ENCODE measurements at regions not wholly inside any gene's neighbourhood (a gene's known extent, or its start where the extent isn't known, plus 50 kb on each side); places are given as distances from the start of the nearest gene placed in this dataset.

- Histone ChIP-seq H3K4me1 (replicated peaks in 1 of 2; ENCODE audit: control insufficient read depth in 2 of 2, insufficient read depth in 2 of 2, low read length in 2 of 2) (no peaks in the 10 kb centered on the region), H3K9me1 (ENCODE audit: control insufficient read depth, insufficient read depth, low read length) (no peaks in the 10 kb centered on the region), H3K36me3 (ENCODE audit: control insufficient read depth, insufficient read depth, low read length) (no peaks in the 10 kb centered on the region), H4K20me1 (replicated peaks; ENCODE audit: control insufficient read depth, insufficient read depth, low read length) (no peaks in the 10 kb centered on the region), H3K9ac (ENCODE audit: insufficient read depth in 1 of 2, low read depth in 2 of 2, low read length in 2 of 2) (no peak overlapping the region), H2AFZ (ENCODE audit: low read depth, low read length) (no peak overlapping the region), H3K27me3 (ENCODE audit: control insufficient read depth in 2 of 2, insufficient read depth in 2 of 2, low read length in 2 of 2) (no peaks in the 10 kb centered on the region), H3K4me3 (no peak overlapping the region), H3K79me2 (ENCODE audit: control insufficient read depth, insufficient read depth, low read length) (no peaks in the 10 kb centered on the region), H3K27ac (ENCODE audit: extremely low read depth, low read depth, low read length) (no peak overlapping the region), H3K4me2 (ENCODE audit: insufficient read depth, low read length) (no peak overlapping the region), H3K9me3 (replicated peaks; ENCODE audit: control insufficient read depth, insufficient read depth, low read depth, low read length) (no peaks in the 10 kb centered on the region)
- in situ Hi-C loops (cut with MboI) (no loop called here), intact Hi-C loops (cut with micrococcal nuclease) (no loop called here)
- ATAC-seq = no peak
- ChIA-PET POLR2A (no interaction called here), CTCF (ENCODE audit: low intra/inter-chr PET ratio) (no interaction called here)
- no TSS peak for BruUV-seq (replicated peaks)
- TF ChIP-seq SRSF9 (IDR thresholded peaks at IDR 0.05; ENCODE audit: borderline replicate concordance, low read depth, low read length) (no peak), ZNF507 (tag; conservative IDR thresholded peaks at IDR 0.05) (no peak), THAP7 (CRISPR knock-in tag; IDR thresholded peaks at IDR 0.05) (no peak), RBM14 (IDR thresholded peaks at IDR 0.05; ENCODE audit: borderline replicate concordance, insufficient read depth, low read depth, low read length) (no peak), ZNF175 (CRISPR knock-in tag; IDR thresholded peaks at IDR 0.05; ENCODE audit: low read depth) (no peak), ILK (tag; IDR thresholded peaks at IDR 0.05; ENCODE audit: borderline replicate concordance, low read depth) (no peak), RAD21 (CRISPR knock-in tag; conservative IDR thresholded peaks at IDR 0.05 in 1 of 2, IDR thresholded peaks at IDR 0.05 in 1 of 2) (no peak), ZNF124 (CRISPR knock-in tag; IDR thresholded peaks at IDR 0.05) (no peak), CREM (IDR thresholded peaks at IDR 0.05; ENCODE audit: low read depth) (no peak), MYNN (IDR thresholded peaks at IDR 0.05) (no peak), MYNN (CRISPR knock-in tag; IDR thresholded peaks at IDR 0.05) (no peak), ZNF232 (CRISPR knock-in tag; IDR thresholded peaks at IDR 0.05) (no peak), ETV6 (IDR thresholded peaks at IDR 0.05; ENCODE audit: borderline replicate concordance in 1 of 2, low read depth in 2 of 2, low read length in 1 of 2) (no peak), ETV6 (CRISPR knock-in tag; IDR thresholded peaks at IDR 0.05; ENCODE audit: borderline replicate concordance) (no peak), ZEB2 (IDR thresholded peaks at IDR 0.05) (no peak)
- TF ChIP-seq, protein P1, sequence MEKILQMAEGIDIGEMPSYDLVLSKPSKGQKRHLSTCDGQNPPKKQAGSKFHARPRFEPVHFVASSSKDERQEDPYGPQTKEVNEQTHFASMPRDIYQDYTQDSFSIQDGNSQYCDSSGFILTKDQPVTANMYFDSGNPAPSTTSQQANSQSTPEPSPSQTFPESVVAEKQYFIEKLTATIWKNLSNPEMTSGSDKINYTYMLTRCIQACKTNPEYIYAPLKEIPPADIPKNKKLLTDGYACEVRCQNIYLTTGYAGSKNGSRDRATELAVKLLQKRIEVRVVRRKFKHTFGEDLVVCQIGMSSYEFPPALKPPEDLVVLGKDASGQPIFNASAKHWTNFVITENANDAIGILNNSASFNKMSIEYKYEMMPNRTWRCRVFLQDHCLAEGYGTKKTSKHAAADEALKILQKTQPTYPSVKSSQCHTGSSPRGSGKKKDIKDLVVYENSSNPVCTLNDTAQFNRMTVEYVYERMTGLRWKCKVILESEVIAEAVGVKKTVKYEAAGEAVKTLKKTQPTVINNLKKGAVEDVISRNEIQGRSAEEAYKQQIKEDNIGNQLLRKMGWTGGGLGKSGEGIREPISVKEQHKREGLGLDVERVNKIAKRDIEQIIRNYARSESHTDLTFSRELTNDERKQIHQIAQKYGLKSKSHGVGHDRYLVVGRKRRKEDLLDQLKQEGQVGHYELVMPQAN (IDR thresholded peaks at IDR 0.05; ENCODE audit: borderline replicate concordance) = no peak
- TF ChIP-seq, protein P2, sequence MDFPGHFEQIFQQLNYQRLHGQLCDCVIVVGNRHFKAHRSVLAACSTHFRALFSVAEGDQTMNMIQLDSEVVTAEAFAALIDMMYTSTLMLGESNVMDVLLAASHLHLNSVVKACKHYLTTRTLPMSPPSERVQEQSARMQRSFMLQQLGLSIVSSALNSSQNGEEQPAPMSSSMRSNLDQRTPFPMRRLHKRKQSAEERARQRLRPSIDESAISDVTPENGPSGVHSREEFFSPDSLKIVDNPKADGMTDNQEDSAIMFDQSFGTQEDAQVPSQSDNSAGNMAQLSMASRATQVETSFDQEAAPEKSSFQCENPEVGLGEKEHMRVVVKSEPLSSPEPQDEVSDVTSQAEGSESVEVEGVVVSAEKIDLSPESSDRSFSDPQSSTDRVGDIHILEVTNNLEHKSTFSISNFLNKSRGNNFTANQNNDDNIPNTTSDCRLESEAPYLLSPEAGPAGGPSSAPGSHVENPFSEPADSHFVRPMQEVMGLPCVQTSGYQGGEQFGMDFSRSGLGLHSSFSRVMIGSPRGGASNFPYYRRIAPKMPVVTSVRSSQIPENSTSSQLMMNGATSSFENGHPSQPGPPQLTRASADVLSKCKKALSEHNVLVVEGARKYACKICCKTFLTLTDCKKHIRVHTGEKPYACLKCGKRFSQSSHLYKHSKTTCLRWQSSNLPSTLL (IDR thresholded peaks at IDR 0.05) = no peak
- no peak for DNase-seq (ENCODE audit: extremely low read depth in 1 of 4, low spot score in 3 of 4)
- no peak for FAIRE-seq
Observed at GRCh38 chr3:69527498-69527897, 141.6 kb upstream of the FRMD4B start.
